AG09319 (cell line): ENCODE measurements at regions not wholly inside any gene's neighbourhood (a gene's known extent, or its start where the extent isn't known, plus 50 kb on each side); places are given as distances from the start of the nearest gene placed in this dataset.

Experiments
- DNase-seq: peaks from one replicate; pipeline ENCODE4 v3.0.0-alpha.2; 2010; ENCODE audit warnings: low read depth; ENCODE audit errors: extremely low read depth
- CTCF ChIP-seq: IDR thresholded peaks from 2 replicates; pipeline ENCODE4 v1.5.1; 2011; ENCODE audit warnings: low read depth, mild to moderate bottlenecking, inconsistent platforms, low read length, moderate library complexity

DNA sequence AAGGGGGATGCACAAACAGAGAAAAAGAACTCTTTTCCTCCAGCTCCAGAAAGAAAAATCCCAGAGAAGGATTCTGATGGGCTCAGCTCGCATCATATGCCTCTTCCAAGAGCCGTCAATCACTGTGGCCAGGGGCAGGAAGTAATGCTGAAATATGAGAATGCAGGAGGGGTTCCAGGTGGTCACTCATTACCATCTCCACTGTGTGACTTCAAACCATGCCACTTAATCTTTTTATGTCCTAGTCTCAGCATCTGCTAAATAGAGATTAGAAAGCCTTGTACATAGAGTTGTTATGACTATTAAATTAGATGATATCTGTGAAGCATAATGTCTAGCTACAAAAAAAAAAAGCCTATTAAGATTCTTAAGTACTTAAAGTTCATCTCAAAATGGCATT is 65.6 kb upstream of the FICD start:
- DNase-seq: no peak
- no peak for TF ChIP-seq CTCF

GRCh38 chr12:108448246-108448645 is 66.8 kb upstream of the FICD start:
- TF ChIP-seq CTCF: no peak
- no peak for DNase-seq

- no peak for TF ChIP-seq CTCF
- DNase-seq: no peak
These were observed 67.8 kb upstream of the FICD start for GRCh38 chr12:108447168-108447832.

DNA sequence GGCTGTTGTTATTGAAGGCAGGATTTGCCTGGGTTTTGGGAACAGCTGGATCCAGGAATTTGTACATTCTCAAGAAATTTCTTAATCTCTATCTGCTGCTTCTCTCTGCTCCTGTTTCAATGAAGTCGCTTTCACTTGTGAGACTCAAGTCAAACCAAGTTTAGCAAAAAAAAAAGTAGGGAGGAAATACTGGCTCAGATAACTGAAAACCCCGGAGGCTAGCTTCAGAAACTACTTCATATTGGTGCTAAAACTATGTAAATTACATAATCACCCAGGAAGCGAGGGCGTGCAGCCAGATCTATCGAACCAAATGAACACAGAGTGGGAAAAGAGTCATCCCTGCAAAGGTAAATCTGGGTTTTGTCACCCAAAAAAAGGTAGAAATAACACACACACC is 68.3 kb upstream of the FICD start:
- TF ChIP-seq CTCF: no peak
- peak; percentile 14 for DNase-seq

DNA sequence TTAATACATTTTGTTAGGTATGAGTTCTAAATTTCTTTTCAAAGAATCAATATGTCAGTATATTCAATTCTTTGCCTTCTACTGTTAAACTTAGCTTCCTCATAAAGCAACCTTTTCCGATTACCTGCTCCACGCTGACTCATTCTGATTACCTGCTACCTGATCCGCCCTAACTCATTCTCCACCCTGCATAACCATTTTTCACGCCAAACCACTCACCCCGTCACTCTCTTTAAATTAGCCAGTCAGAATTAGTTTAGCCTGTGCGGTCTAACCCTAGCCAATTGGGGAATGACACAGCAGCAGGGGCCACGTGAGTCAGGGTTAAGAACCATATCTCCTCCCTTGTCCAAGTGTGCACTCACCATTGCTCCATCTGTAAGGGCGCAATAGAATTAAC is 72.2 kb upstream of the FICD start:
- no peak for TF ChIP-seq CTCF
- no peak for DNase-seq

DNA sequence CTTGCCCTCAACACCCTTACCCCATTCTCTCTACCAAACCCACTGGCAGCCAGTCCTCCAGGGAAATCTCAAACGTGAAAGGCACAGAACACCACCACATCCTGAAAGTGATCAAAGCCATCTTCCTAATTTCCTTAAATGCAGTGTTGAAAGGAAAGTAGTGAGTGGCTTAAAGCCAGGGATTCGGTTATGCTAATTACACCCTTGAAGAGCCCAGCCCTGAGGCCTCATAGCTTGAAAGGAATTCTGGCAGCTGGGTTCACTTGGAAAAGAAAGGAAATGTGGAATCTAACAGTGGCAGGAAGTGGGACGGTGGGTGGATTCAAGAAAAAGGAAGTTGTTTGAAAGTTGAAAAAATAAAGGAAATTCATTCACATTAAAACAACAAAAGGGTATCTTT is 73.0 kb upstream of the FICD start:
- DNase-seq: no peak
- TF ChIP-seq CTCF: no peak

DNA sequence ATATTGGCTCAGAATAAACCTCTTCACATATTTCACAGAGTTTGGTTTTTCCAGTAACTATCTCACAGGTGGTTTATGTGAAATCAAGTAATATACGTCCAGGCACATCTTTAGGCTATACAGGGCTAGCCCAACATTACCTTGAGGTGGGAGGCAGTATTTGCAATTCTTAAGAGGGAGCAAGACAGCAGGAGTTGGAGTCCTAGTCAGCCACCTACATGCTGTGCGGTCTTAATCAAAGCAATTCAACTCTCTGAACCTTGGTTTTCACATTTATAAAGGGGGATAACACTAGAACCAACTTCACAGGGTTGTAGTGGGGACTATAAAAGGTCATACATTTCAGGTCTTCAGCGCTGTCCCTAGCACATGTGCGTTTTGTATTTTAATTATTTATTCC is 73.5 kb upstream of the FICD start:
- no peak for TF ChIP-seq CTCF
- no peak for DNase-seq
